Tongue (tissue), 1 donor: ENCODE measurements at regions not wholly inside any gene's neighbourhood (a gene's known extent, or its start where the extent isn't known, plus 50 kb on each side); places are given as distances from the start of the nearest gene placed in this dataset.

ENCODE experiments used
- DNase-seq: peaks from one replicate; pipeline ENCODE4 v3.0.0-alpha.2; 2015

DNA sequence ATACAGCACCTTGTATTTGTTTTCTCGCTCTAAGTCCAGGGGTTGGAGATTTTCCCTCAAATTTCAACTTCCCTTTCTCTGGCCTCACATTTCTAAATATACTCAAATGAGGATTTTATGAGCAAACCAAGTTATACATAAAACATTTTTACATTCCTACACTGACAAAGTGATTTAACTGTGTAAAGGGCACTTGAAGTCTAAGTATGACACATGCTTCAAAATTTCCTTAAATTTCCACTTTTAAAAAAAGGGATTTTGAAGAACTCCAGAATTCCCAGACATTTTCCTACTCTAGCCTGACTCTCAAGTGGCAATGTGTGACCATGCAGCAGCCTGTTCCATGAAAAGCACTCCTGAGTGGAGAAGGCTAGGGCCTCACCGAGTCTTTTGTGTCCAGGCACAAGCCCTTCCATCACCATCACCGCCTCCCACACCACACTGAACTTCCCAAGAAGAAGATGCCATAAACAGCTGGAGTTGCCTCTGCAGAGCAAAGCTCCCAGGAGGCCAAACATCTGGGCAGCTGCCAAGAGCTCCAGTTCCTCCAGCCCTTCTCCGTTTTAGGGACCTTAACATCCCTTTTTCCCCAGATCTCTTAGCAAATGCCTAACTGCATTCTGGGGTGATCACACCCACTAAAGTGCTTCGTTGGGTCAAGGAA lies 68.9 kb downstream of the NCR2 start:
- DNase-seq: peak; percentile 67

GRCh38 chr6:41405941-41406727 lies 70.7 kb downstream of the NCR2 start:
- peak; percentile 62 for DNase-seq

DNA sequence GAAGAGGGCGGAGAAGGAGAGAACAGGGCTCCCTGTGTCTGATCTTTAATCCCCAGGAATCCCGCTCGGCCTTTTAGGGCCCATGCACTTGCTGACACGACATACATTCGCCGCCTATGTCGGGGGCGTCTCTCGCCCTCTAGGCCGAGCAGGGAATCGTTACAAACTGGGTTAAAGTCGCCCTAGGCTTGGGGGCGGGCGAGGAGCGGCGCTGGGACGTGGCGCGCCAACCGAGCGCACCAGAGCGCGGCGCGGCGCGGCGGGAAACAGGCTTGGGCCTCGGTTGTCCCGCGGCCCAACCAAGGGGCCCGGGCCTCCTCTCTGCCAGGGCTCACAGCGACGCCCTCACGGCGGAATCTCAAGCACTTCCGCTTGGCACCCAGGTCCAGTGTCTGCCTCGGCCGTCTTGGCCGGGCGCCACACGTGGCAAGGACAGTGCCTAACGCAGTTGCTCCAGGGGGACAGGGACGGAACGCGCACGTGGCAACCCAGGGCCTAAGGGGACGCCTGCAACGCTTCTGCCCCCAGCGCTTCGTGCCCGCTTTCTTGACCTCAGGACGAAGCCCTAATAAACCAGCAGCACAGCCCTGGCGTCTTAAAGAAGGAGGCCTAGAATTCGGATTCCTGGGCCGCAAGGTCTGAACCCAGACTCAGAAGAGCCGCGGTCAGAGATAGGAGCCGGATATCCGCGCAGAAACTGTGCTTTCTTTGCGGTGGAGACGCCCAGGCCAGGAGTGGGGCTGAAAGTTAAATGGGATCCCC lies 71.5 kb downstream of the NCR2 start:
- DNase-seq: no peak

- peak; percentile 65 for DNase-seq
These were observed 73.2 kb downstream of the NCR2 start for GRCh38 chr6:41408576-41408975.

- no peak for DNase-seq
These were observed 73.6 kb downstream of the NCR2 start for GRCh38 chr6:41408982-41409381.

GRCh38 chr6:41409489-41409888 lies 74.1 kb downstream of the NCR2 start:
- DNase-seq: no peak

- no peak for DNase-seq
These were observed 76.6 kb downstream of the NCR2 start for GRCh38 chr6:41411961-41412360.

DNA sequence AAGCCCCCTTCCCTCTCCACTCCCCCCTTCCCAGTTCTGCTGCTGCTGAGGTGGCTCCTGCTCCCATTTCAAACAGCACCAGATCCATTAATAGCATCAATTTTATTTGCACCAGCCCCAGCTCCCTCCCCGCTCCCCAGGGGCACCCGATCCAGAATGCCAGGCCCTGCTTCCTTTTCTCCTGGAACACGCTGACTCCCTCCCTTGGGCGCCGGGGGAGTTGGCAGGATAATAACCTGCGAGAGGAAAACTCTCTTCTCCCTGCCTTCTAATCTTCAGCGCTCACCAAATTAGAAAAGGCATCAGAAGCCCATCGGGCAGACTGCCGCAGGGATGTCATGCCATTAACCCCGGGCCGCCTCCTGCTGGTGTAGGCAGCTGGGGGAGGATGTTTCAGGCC lies 77.8 kb downstream of the NCR2 start:
- no peak for DNase-seq

- DNase-seq: no peak
These were observed 81.1 kb downstream of the NCR2 start for GRCh38 chr6:41416501-41416837.

- no peak for DNase-seq
These were observed 83.3 kb downstream of the NCR2 start for GRCh38 chr6:41418741-41419140.

DNA sequence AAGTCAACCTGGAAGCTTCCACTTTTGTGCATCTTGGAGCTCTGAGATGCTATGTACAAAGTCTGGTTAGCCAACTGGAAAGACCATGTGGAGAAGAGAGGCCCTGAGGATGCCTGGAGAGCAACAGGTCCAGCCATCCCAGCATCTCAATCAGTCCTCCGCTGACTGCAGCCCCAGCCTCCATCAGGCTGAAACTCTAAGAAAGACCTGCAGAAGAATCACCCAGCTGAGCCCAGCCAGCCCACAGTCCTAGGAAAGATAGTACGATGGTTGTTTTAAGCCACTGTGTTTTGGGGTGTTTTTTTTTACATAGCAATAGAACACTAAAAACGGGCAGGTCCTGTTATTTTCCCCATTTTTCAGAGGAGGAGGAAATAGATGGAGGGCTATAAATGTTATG lies 84.0 kb downstream of the NCR2 start:
- DNase-seq: no peak

GRCh38 chr6:41420186-41420585 lies 84.8 kb downstream of the NCR2 start:
- no peak for DNase-seq

DNA sequence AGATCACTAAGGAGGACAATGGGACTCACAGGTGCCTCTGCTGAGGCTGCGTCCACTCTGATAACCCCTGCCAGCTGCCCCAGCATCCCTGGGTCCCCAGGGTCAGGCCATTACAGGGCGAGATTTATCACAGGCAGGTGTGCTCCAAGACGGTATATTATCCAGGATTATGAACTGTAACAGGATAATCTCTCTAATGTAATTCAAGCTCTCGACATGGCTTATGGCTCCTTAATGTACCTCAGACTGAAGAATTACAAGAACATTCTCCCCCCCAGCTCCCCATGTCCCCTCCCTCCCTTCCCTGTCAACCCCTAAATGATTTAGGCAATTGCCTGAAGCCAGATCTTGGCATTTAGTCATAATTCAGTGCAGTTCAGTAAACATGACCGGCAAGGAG lies 86.8 kb downstream of the NCR2 start:
- DNase-seq: no peak

- DNase-seq: no peak
These were observed 87.6 kb downstream of the NCR2 start for GRCh38 chr6:41423002-41423401.

DNA sequence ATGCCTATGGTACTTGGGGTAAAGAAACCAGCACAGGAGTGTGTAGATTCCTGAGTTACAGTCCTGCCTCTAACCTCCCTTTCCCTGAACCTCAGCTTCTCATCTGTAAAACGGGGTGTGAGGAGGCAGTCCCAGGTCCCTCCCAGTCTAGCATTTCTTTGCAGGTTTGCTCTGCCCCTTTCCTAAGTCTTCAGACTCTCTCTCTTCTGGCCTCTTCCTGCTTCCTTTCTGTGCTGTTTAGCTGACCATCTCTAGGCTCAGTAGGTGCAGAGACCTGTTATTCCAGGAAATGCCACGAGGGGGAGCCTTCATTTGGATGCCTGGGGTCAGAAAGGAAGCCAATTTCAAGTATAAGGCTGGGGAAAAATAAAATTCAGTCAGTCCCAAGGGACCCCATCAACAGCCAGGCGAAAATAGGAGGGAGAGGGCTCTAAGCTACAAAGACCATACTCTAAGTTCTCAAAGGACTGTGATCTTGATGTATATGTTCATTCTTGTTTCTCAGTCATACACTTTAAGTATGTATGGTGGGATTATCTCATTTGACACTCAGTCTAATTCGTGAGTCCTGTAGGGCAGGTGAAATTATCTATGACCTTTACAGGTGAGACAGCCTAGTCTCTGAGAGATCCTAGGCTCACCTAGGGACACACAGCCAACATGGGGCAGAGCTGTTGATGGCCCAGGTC lies 89.1 kb downstream of the NCR2 start:
- peak; percentile 92 for DNase-seq

GRCh38 chr6:41425511-41425910 lies 90.1 kb downstream of the NCR2 start:
- no peak for DNase-seq

- peak; percentile 54 for DNase-seq
These were observed 91.0 kb downstream of the NCR2 start for GRCh38 chr6:41426438-41426851.

DNA sequence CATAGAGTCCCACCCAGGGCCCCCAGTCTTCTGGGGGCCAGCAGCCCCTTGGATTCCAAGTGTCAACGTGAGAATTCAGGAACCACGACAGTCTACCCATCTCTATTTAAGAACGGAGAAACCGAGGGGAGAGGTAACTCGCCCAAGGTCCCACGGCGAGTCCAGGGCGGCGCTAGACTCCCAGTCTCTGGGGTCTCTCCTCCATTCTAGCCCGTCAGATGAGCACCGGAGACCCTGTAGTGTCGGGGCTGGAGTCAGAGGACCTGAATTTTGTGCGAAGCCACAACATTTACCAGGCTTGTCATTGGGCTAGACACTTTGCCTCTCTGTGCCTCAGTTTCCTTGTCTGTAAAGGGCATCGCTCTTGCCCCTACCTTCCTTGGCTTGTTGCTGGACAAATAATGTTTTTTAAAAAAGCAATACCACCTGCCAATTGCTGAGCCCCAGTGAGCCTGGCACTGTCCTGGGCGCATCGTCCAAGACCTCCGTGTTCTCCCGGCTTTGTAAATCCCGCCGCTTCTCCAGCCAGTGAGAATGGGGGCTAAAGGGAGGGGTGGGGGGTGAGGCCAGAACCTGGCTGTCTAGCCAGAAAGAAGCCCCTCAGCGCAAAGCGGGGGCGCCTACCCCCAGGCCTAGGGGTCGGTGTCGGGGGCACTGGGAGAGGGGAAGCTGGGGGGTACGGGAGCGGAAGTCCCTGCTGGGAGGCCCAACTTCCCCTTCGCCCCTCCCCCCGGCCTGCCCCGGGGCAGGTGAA lies 91.7 kb downstream of the NCR2 start:
- no peak for DNase-seq

- peak; percentile 65 for DNase-seq
These were observed 92.4 kb downstream of the NCR2 start for GRCh38 chr6:41427642-41428335.

- DNase-seq: peak; percentile 88
These were observed 93.1 kb downstream of the NCR2 start for GRCh38 chr6:41428336-41428995.

- DNase-seq: no peak
These were observed 93.6 kb downstream of the NCR2 start for GRCh38 chr6:41428996-41429421.
